ENCODE measurements at regions not wholly inside any gene's neighbourhood (a gene's known extent, or its start where the extent isn't known, plus 50 kb on each side); places are given as distances from the start of the nearest gene placed in this dataset.
"Not testable (repeated sequence)": the region's sequence is repeated elsewhere in the genome, so short reads cannot be mapped to it uniquely, and the experiment has no call there.

- not testable (repeated sequence) for TF ChIP-seq CTCF (conservative IDR thresholded peaks at IDR 0.05 in 1 of 2, IDR thresholded peaks at IDR 0.05 in 1 of 2; ENCODE audit: low read depth in 1 of 2, low read length in 2 of 2); EZH2 (IDR thresholded peaks at IDR 0.05; ENCODE audit: low read length, missing control alignments)
Observed at GRCh38 chr5:162696272-162696671, 628.7 kb downstream of the GABRG2 start.
